Endothelial cell of umbilical vein (primary cell): ENCODE measurements at regions not wholly inside any gene's neighbourhood (a gene's known extent, or its start where the extent isn't known, plus 50 kb on each side); places are given as distances from the start of the nearest gene placed in this dataset.

Experiments
- CTCF ChIP-seq, 2 donors: IDR thresholded peaks; 1 replicate in 1 of 2; 2 replicates in 1 of 2; pipeline ENCODE4 v1.5.1; 2011; ENCODE audit warnings: low read length in 2 of 2, mild to moderate bottlenecking in 2 of 2, moderate library complexity in 2 of 2, control low read depth in 1 of 2, inconsistent platforms in 1 of 2, low read depth in 1 of 2; ENCODE audit not compliant: insufficient read depth in 1 of 2; ENCODE audit errors: extremely low read depth in 1 of 2
- EZH2 ChIP-seq: IDR thresholded peaks from 2 replicates; pipeline ENCODE4 v1.6.1; 2012; ENCODE audit warnings: borderline replicate concordance, low read depth, mild to moderate bottlenecking, moderate library complexity, low read length, inconsistent platforms; ENCODE audit not compliant: severe bottlenecking
- FOS ChIP-seq: IDR thresholded peaks from 2 replicates; pipeline ENCODE4 v1.6.1; 2011; ENCODE audit warnings: mild to moderate bottlenecking, low read length, moderate library complexity, borderline replicate concordance; ENCODE audit not compliant: insufficient read depth
- GATA2 ChIP-seq: IDR thresholded peaks from 2 replicates; pipeline ENCODE4 v1.7.0; 2011; ENCODE audit warnings: low read depth, mild to moderate bottlenecking, moderate library complexity, mixed read lengths, low read length; ENCODE audit not compliant: insufficient read length, insufficient read depth
- MYC ChIP-seq: IDR thresholded peaks from one replicate; pipeline ENCODE4 v1.6.1; 2011; ENCODE audit warnings: mild to moderate bottlenecking, low read depth, low read length
- POLR2A ChIP-seq: IDR thresholded peaks from 2 replicates; pipeline ENCODE4 v1.6.1; 2012; ENCODE audit warnings: low read depth, mild to moderate bottlenecking, control low read depth, low read length
- POLR2AphosphoS5 ChIP-seq: IDR thresholded peaks from 2 replicates; pipeline ENCODE4 v1.6.1; 2012; ENCODE audit warnings: low read depth, mild to moderate bottlenecking, control low read depth, low read length, moderate library complexity; ENCODE audit not compliant: insufficient read depth

DNA sequence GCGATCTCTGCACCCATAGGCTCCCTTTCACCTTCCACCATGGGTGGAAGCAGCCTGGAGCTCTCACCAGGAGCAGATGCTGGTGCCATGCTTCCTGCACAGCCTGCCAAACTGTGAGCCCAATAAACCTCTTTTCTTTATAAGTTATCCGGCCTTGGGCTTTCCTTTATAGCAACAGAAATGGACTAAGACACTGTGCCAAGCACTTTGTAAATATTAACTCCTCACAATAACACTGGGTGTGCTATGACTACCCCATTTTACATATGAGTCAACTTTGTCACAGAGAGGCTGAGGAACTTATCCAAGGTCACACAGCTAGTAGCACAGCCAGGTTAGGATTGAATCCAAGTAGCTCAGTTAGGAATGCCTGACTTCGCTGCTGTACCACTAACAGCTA is 79.7 kb upstream of the KCNMA1 start:
- TF ChIP-seq EZH2, result no peak
- TF ChIP-seq CTCF (IDR thresholded peaks at IDR 0.05; ENCODE audit: extremely low read depth in 1 of 2, insufficient read depth in 1 of 2, low read depth in 1 of 2, low read length in 2 of 2), result no peak
- no peak for TF ChIP-seq POLR2A
- no peak for TF ChIP-seq POLR2AphosphoS5
- no peak for TF ChIP-seq MYC
- no peak for TF ChIP-seq FOS
- no peak for TF ChIP-seq GATA2
